Esophagus muscularis mucosa (tissue), 3 donors: ENCODE measurements at regions not wholly inside any gene's neighbourhood (a gene's known extent, or its start where the extent isn't known, plus 50 kb on each side); places are given as distances from the start of the nearest gene placed in this dataset.

Experiments
- POLR2A ChIP-seq: fragments of 450-650 bp; IDR thresholded peaks from one replicate; pipeline ENCODE4 v1.6.1; 2017; ENCODE audit warnings: antibody characterized with exemption, moderate library complexity, mild to moderate bottlenecking, low read depth
- POLR2AphosphoS5 ChIP-seq, 2 donors: sonication (generic); formaldehyde crosslinking; IDR thresholded peaks; one replicate each; pipeline ENCODE4 v1.6.1; 2017; ENCODE audit warnings: antibody characterized with exemption in 2 of 2
- TF ChIP-seq, protein P1 (sequence below), 3 experiments: fragments of 200-600 bp in 2 of 3; fragments of 450-650 bp in 1 of 3; sonication (generic) in 2 of 3; IDR thresholded peaks; one replicate each; pipeline ENCODE4 v1.5.1; 2017 to 2019; ENCODE audit warnings: antibody characterized with exemption in 3 of 3, mild to moderate bottlenecking in 2 of 3, moderate library complexity in 1 of 3

DNA sequence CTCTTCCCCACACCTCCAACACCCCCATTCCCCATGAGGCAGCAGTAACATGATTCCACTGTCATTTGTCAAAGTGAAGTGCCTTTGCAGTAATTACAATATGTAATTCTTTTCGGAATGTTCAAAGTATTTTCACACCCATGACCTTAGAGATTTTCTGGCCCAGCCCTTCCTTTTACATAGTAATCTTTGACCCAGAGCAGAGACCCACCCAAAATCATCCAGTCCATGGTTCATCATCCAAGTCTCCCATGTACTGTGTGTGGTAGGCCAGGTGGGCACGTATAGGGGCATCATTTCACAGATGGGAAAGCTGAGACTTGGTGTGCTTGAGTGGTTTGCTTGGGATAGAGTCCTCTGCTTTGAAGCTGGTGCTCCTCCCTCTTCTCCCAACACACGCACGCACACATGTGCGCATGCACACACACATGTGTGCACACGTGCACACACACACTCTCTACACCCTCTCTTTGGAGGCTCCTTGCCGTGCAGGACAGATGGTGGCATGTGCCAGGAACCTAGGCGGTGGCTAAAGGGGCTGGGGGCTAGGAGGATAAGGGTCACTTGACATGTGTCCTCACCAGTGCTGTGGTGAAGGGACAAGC is 284.7 kb upstream of the ROPN1 start:
- TF ChIP-seq, protein P1, sequence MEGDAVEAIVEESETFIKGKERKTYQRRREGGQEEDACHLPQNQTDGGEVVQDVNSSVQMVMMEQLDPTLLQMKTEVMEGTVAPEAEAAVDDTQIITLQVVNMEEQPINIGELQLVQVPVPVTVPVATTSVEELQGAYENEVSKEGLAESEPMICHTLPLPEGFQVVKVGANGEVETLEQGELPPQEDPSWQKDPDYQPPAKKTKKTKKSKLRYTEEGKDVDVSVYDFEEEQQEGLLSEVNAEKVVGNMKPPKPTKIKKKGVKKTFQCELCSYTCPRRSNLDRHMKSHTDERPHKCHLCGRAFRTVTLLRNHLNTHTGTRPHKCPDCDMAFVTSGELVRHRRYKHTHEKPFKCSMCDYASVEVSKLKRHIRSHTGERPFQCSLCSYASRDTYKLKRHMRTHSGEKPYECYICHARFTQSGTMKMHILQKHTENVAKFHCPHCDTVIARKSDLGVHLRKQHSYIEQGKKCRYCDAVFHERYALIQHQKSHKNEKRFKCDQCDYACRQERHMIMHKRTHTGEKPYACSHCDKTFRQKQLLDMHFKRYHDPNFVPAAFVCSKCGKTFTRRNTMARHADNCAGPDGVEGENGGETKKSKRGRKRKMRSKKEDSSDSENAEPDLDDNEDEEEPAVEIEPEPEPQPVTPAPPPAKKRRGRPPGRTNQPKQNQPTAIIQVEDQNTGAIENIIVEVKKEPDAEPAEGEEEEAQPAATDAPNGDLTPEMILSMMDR (IDR thresholded peaks at IDR 0.05), result no peak
- TF ChIP-seq POLR2A (no peak), POLR2AphosphoS5 (IDR thresholded peaks at IDR 0.05) (no peak)
